ENCODE measurements at regions not wholly inside any gene's neighbourhood (a gene's known extent, or its start where the extent isn't known, plus 50 kb on each side); places are given as distances from the start of the nearest gene placed in this dataset.
A peak's percentile ranks its signal among the peaks of the same experiment; 100 is the strongest.

GRCh38 chr5:87954121-87954520, 314.5 kb downstream of the TMEM161B start:
- no peak for DNase-seq (ENCODE audit: low read depth in 4 of 4, low spot score in 3 of 4)

GRCh38 chr5:87951661-87952060, 317.0 kb downstream of the TMEM161B start:
- no peak for DNase-seq (ENCODE audit: low read depth in 4 of 4, low spot score in 3 of 4)

GRCh38 chr5:87949676-87950631, 318.7 kb downstream of the TMEM161B start:
- DNase-seq (ENCODE audit: low read depth in 4 of 4, low spot score in 3 of 4), result no peak

- no peak for DNase-seq (ENCODE audit: low read depth in 4 of 4, low spot score in 3 of 4)
Measured at GRCh38 chr5:87948486-87948885, 320.2 kb downstream of the TMEM161B start.

- DNase-seq (ENCODE audit: low read depth in 4 of 4, low spot score in 3 of 4), result no peak
Measured at GRCh38 chr5:87946271-87946670, 322.4 kb downstream of the TMEM161B start.

GRCh38 chr5:87945286-87945650, 323.4 kb downstream of the TMEM161B start:
- DNase-seq (ENCODE audit: low read depth in 4 of 4, low spot score in 3 of 4), result no peak

GRCh38 chr5:87944553-87945285, 323.9 kb downstream of the TMEM161B start:
- no peak for DNase-seq (ENCODE audit: low read depth in 4 of 4, low spot score in 3 of 4)

- no peak for DNase-seq (ENCODE audit: low read depth in 4 of 4, low spot score in 3 of 4)
Measured at GRCh38 chr5:87940775-87941174, 327.9 kb downstream of the TMEM161B start.

- DNase-seq (ENCODE audit: low read depth in 4 of 4, low spot score in 3 of 4), result no peak
Measured at GRCh38 chr5:87936667-87937066, 332.0 kb downstream of the TMEM161B start.

- DNase-seq (ENCODE audit: low read depth in 4 of 4, low spot score in 3 of 4), result no peak
Measured at GRCh38 chr5:87924436-87924835, 344.2 kb downstream of the TMEM161B start.

GRCh38 chr5:87916320-87916719, 352.3 kb downstream of the TMEM161B start:
- no peak for DNase-seq (ENCODE audit: low read depth in 4 of 4, low spot score in 3 of 4)

- no peak for DNase-seq (ENCODE audit: low read depth in 4 of 4, low spot score in 3 of 4)
Measured at GRCh38 chr5:87912419-87912818, 356.2 kb downstream of the TMEM161B start.

GRCh38 chr5:87909382-87909781, 359.3 kb downstream of the TMEM161B start:
- DNase-seq (ENCODE audit: low read depth in 4 of 4, low spot score in 3 of 4), result no peak

- DNase-seq (ENCODE audit: low read depth in 4 of 4, low spot score in 3 of 4), result no peak
Measured at GRCh38 chr5:87906962-87907361, 361.7 kb downstream of the TMEM161B start.

GRCh38 chr5:87900419-87900818, 368.2 kb downstream of the TMEM161B start:
- no peak for DNase-seq (ENCODE audit: low read depth in 4 of 4, low spot score in 3 of 4)

GRCh38 chr5:87899721-87900131, 368.9 kb downstream of the TMEM161B start:
- DNase-seq (ENCODE audit: low read depth in 4 of 4, low spot score in 3 of 4), result peak in 1 of 4 donors; percentile 19

GRCh38 chr5:87899208-87899661, 369.4 kb downstream of the TMEM161B start:
- DNase-seq (ENCODE audit: low read depth in 4 of 4, low spot score in 3 of 4), result peak in 3 of 4 donors; percentile 36 to 48 (median 46)

GRCh38 chr5:87898574-87898973, 370.1 kb downstream of the TMEM161B start:
- no peak for DNase-seq (ENCODE audit: low read depth in 4 of 4, low spot score in 3 of 4)

- DNase-seq (ENCODE audit: low read depth in 4 of 4, low spot score in 3 of 4), result no peak
Measured at GRCh38 chr5:87888139-87888538, 380.5 kb downstream of the TMEM161B start.

GRCh38 chr5:87887247-87887646, 381.4 kb downstream of the TMEM161B start:
- DNase-seq (ENCODE audit: low read depth in 4 of 4, low spot score in 3 of 4), result no peak

GRCh38 chr5:87886164-87886563, 382.5 kb downstream of the TMEM161B start:
- no peak for DNase-seq (ENCODE audit: low read depth in 4 of 4, low spot score in 3 of 4)

GRCh38 chr5:87885758-87886157, 382.9 kb downstream of the TMEM161B start:
- no peak for DNase-seq (ENCODE audit: low read depth in 4 of 4, low spot score in 3 of 4)

All from left renal pelvis (tissue), 4 donors.